IPS-20b (cell line): ENCODE measurements at regions not wholly inside any gene's neighbourhood (a gene's known extent, or its start where the extent isn't known, plus 50 kb on each side); places are given as distances from the start of the nearest gene placed in this dataset.

ENCODE experiments used
- H3K27ac ChIP-seq: one replicate; pipeline ENCODE4 v1.5.1; 2013; ENCODE audit warnings: low read length
- H3K27me3 ChIP-seq: 2 replicates; pipeline ENCODE4 v1.6.1; 2013; ENCODE audit warnings: mild to moderate bottlenecking, low read length, inconsistent platforms; ENCODE audit not compliant: insufficient read depth
- H3K36me3 ChIP-seq: 2 replicates; pipeline ENCODE4 v1.6.1; 2013; ENCODE audit warnings: low read depth, mild to moderate bottlenecking, inconsistent platforms, low read length, moderate library complexity; ENCODE audit not compliant: insufficient read depth
- H3K4me1 ChIP-seq: 2 replicates; pipeline ENCODE4 v1.6.1; 2013; ENCODE audit warnings: mild to moderate bottlenecking, control low read depth, inconsistent platforms, low read length, moderate library complexity; ENCODE audit not compliant: insufficient read depth
- H3K4me3 ChIP-seq: 2 replicates; pipeline ENCODE4 v1.5.1; 2013; ENCODE audit warnings: mild to moderate bottlenecking, low read length, inconsistent platforms
- H3K9ac ChIP-seq: 2 replicates; pipeline ENCODE4 v1.6.1; 2013; ENCODE audit warnings: low read depth, mild to moderate bottlenecking, inconsistent platforms, low read length, moderate library complexity
- H3K9me3 ChIP-seq: 2 replicates; pipeline ENCODE4 v1.6.1; 2013; ENCODE audit warnings: mild to moderate bottlenecking, low read depth, low read length, inconsistent platforms; ENCODE audit not compliant: insufficient read depth

- Histone ChIP-seq H3K4me1 (no peaks in the 10 kb centered on the region), H3K9ac (no peak overlapping the region), H3K27me3 (no peaks in the 10 kb centered on the region), H3K4me3 (no peak overlapping the region), H3K9me3 (peaks cover 16% of the 10 kb centered on the region), H3K27ac (no peak overlapping the region), H3K36me3 (no peaks in the 10 kb centered on the region)
These were observed 443.7 kb upstream of the GRM3 start for GRCh38 chr7:86199881-86200614.

DNA sequence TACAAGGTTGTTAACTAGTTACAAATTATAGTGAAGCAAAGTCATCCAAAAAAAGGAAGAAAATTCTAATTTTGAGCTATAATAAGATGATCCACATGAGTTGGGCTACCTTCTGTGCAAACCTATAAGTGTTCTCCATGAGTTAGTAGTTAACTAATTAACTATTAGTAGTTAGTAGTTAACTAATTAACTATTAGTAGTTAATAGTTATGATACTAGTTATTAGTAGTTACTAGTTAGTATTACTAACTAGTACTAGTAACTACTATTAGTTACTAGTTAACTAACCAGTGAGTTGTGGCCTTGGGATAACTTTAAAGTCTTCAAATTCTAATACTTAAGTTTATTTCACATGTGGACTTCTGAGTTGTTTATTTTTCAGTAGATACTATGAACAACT is 453.4 kb upstream of the GRM3 start:
- no peak overlapping the region for H3K27ac ChIP-seq

GRCh38 chr7:86181474-86181873 is 462.2 kb upstream of the GRM3 start:
- Histone ChIP-seq H3K36me3 (no peaks in the 10 kb centered on the region), H3K9ac (no peak overlapping the region), H3K27ac (no peak overlapping the region), H3K4me3 (no peak overlapping the region), H3K9me3 (no peaks in the 10 kb centered on the region), H3K27me3 (no peaks in the 10 kb centered on the region), H3K4me1 (no peaks in the 10 kb centered on the region)

More for the DNA sequence above, 453.4 kb upstream of the GRM3 start:
- no peak overlapping the region for H3K4me3 ChIP-seq
- no peaks in the 10 kb centered on the region for H3K4me1 ChIP-seq
- H3K27me3 ChIP-seq, result no peaks in the 10 kb centered on the region
- no peak overlapping the region for H3K9ac ChIP-seq
- no peaks in the 10 kb centered on the region for H3K36me3 ChIP-seq
- no peaks in the 10 kb centered on the region; the same call in 1 of the 2 replicates for H3K9me3 ChIP-seq

DNA sequence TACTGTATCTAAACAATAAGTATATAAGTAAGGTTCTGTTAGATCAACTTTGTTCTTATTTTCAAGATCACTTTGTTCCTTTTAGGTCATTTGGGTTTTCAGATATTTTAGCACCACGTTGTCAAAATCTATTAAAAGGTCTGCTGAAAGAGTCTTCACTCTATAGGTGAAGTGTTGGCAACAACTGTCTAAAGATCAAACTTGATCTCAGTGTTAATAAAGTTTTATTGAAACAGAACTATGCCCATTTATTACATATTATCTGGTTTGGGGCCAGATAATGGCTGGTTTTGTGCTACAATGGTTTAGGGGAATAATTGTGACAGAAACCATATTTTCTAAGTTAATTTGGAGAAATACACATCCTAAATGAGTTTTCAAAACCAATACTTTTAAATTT is 478.9 kb upstream of the GRM3 start:
- H3K9ac ChIP-seq, result no peak overlapping the region
- no peak overlapping the region for H3K27ac ChIP-seq
- H3K9me3 ChIP-seq, result no peaks in the 10 kb centered on the region
- no peaks in the 10 kb centered on the region for H3K36me3 ChIP-seq
- no peaks in the 10 kb centered on the region for H3K27me3 ChIP-seq
- H3K4me1 ChIP-seq, result no peaks in the 10 kb centered on the region
- H3K4me3 ChIP-seq, result no peak overlapping the region

GRCh38 chr7:86158111-86158510 is 485.6 kb upstream of the GRM3 start:
- Histone ChIP-seq H3K27ac (no peak overlapping the region), H3K4me1 (no peaks in the 10 kb centered on the region), H3K27me3 (no peaks in the 10 kb centered on the region), H3K9me3 (no peaks in the 10 kb centered on the region), H3K9ac (no peak overlapping the region), H3K4me3 (no peak overlapping the region), H3K36me3 (no peaks in the 10 kb centered on the region)

GRCh38 chr7:86155623-86156022 is 488.1 kb upstream of the GRM3 start:
- Histone ChIP-seq H3K36me3 (no peaks in the 10 kb centered on the region), H3K9ac (no peak overlapping the region), H3K9me3 (no peaks in the 10 kb centered on the region; the same call in 1 of the 2 replicates), H3K4me1 (no peaks in the 10 kb centered on the region), H3K27ac (no peak overlapping the region), H3K4me3 (no peak overlapping the region), H3K27me3 (no peaks in the 10 kb centered on the region)

DNA sequence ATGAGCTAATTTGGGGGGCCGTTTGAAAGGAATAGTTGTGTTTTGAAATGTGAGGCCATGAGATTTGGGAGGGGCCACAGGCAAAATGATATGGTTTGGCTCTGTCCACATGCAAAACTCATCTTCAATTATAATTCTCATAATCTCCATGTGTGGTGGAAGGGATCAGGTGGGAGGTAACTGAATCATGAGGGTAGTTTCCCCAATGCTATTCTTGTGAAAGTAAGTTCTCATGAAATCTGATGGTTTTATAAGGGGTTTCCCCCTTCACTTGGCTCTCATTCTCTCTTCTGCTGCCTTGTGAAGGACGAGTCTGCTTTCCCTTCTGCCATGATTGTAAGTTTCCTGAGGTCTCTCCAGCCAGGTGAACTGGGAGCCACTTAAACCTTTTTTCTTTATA is 490.8 kb upstream of the GRM3 start:
- H3K27ac ChIP-seq, result no peak overlapping the region
- H3K4me1 ChIP-seq, result no peaks in the 10 kb centered on the region
- H3K4me3 ChIP-seq, result no peak overlapping the region
- H3K27me3 ChIP-seq, result no peaks in the 10 kb centered on the region
- no peaks in the 10 kb centered on the region; the same call in 1 of the 2 replicates for H3K9me3 ChIP-seq
- no peak overlapping the region for H3K9ac ChIP-seq
- H3K36me3 ChIP-seq, result no peaks in the 10 kb centered on the region

DNA sequence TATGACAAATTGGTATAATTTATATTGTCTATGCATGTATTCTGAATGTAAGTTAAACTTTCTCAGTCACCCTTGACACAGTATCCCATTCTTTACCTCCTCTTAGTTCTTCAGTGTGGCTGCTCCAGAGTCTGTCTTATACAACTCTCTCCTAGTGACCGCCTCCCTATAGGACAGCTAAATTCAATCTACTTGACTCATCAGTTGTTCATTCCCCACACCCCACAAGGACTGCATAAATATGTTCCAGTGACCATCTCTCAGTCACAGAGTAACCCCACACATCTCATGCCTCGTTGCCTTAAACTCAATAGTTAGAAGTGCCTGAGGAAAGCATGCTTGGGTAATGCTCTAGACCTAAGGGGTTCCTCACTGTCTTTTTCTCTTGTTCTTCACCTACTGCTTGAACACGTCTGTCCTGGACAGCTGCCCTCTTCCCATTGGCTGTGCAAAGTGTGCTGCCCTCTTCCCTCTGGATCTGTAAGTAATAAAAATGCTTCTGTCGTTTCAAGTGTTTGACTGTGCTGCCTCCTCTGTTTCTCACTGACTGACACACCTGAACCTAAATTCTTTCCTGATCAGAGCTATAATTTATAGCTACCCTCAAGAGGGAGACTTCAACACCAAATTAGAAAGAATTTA is 494.6 kb upstream of the GRM3 start:
- Histone ChIP-seq H3K27ac (no peak overlapping the region), H3K9me3 (no peaks in the 10 kb centered on the region; the same call in 1 of the 2 replicates), H3K36me3 (no peaks in the 10 kb centered on the region), H3K27me3 (no peaks in the 10 kb centered on the region), H3K4me3 (no peak overlapping the region), H3K9ac (no peak overlapping the region), H3K4me1 (no peaks in the 10 kb centered on the region)

DNA sequence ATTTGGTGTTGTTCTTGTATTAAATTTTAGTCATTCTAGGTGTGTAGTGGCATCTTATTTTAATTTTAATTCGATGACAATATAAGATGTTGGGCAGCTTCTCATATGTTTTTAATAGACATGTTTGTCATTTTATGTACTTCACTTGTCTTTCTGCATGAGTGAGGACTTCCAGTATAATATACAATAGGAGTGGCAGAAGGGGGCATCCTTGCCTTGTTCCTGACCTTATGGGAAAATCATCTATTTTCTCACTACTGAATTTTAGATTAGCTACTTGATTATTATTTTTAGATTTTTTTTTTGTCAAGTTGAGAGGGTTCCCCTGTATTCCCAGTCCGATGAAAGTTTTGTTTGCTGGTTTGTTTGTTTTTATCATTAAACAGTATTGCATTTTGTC is 495.2 kb upstream of the GRM3 start:
- Histone ChIP-seq H3K27ac (no peak overlapping the region), H3K9ac (no peak overlapping the region), H3K36me3 (no peaks in the 10 kb centered on the region), H3K4me1 (no peaks in the 10 kb centered on the region), H3K4me3 (no peak overlapping the region), H3K27me3 (no peaks in the 10 kb centered on the region), H3K9me3 (no peaks in the 10 kb centered on the region; the same call in 1 of the 2 replicates)

- H3K27me3 ChIP-seq, result no peaks in the 10 kb centered on the region
- no peak overlapping the region for H3K9ac ChIP-seq
- H3K4me1 ChIP-seq, result no peaks in the 10 kb centered on the region
- H3K9me3 ChIP-seq, result no peaks in the 10 kb centered on the region; the same call in 1 of the 2 replicates
- H3K36me3 ChIP-seq, result no peaks in the 10 kb centered on the region
- H3K4me3 ChIP-seq, result no peak overlapping the region
- no peak overlapping the region for H3K27ac ChIP-seq
These were observed 506.4 kb upstream of the GRM3 start for GRCh38 chr7:86137343-86137742.

GRCh38 chr7:86130268-86130667 is 513.4 kb upstream of the GRM3 start:
- no peaks in the 10 kb centered on the region for H3K36me3 ChIP-seq
- no peak overlapping the region for H3K27ac ChIP-seq
- no peak overlapping the region for H3K9ac ChIP-seq
- no peak overlapping the region for H3K4me3 ChIP-seq
- no peaks in the 10 kb centered on the region; the same call in 1 of the 2 replicates for H3K9me3 ChIP-seq
- no peaks in the 10 kb centered on the region for H3K27me3 ChIP-seq
- no peaks in the 10 kb centered on the region for H3K4me1 ChIP-seq

DNA sequence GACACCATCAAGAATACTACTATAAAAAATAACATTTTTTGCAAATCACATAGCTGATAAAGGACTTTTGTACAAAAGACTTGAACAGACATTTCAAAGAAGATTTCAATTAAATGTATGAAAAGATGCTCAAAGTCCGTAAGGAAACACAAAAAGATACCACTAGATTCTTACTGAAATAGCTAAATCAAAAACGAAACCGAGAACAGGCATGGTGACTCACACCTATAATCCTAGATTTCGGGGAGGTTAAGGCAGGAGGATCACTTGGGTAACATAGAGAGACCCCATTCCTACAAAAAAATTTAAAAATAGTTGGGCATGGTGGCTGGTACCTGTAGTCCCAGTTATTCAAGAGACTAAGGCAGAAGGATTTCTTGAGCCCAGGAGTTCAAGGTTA is 520.2 kb upstream of the GRM3 start:
- Histone ChIP-seq H3K4me3 (no peak overlapping the region), H3K36me3 (no peaks in the 10 kb centered on the region), H3K27me3 (no peaks in the 10 kb centered on the region), H3K27ac (no peak overlapping the region), H3K4me1 (no peaks in the 10 kb centered on the region), H3K9me3 (no peaks in the 10 kb centered on the region), H3K9ac (no peak overlapping the region)
